ENCODE measurements at regions not wholly inside any gene's neighbourhood (a gene's known extent, or its start where the extent isn't known, plus 50 kb on each side); places are given as distances from the start of the nearest gene placed in this dataset.

DNA sequence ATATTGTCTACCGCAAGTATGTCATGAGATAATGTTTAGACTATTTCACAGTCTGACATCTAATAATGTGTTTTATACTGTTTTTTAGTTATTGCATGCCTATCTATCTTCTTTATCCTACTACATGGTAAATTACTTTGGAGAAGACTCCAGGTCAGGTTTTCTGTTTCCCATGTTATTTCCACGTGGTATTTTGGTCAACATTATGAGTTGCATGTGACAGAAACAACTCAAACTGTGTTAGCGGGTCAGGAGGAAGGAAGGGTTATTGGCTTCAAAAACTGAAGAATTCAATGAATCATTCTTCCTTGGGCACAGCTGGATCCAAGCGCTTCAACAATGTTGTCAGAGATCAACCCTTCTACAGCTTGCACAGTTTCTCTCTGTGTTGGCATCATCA, 252.1 kb upstream of the CCNG1 start:
- Histone ChIP-seq H3K4me2 (ENCODE audit: low read length) (no peak overlapping the region), H3K27me3 (ENCODE audit: insufficient read depth, low read depth, low read length) (no peaks in the 10 kb centered on the region), H3K36me3 (ENCODE audit: insufficient read depth, low read length) (no peaks in the 10 kb centered on the region), H3K9me2 (ENCODE audit: insufficient read depth, low read length) (no peaks in the 10 kb centered on the region), H3K4me3 (ENCODE audit: low read length) (no peak overlapping the region), H4K20me1 (ENCODE audit: insufficient read depth) (no peaks in the 10 kb centered on the region), H2AFZ (ENCODE audit: low read depth, low read length) (no peak overlapping the region), H3K9me3 (ENCODE audit: low read length) (peaks cover 5% of the 10 kb centered on the region), H3K9ac (ENCODE audit: low read length) (no peak overlapping the region), H3K27ac (ENCODE audit: low read length) (no peak overlapping the region), H3F3A (ENCODE audit: insufficient read depth, low read length, poor library complexity, severe bottlenecking) (no peaks in the 10 kb centered on the region), H3K79me2 (replicated peaks; ENCODE audit: insufficient read depth, low read length) (no peaks in the 10 kb centered on the region)
- TF ChIP-seq RAD21 (conservative IDR thresholded peaks at IDR 0.05) (no peak), EZH2 (IDR thresholded peaks at IDR 0.05; ENCODE audit: borderline replicate concordance, insufficient read depth, low read length, poor library complexity, severe bottlenecking) (no peak), POLR2AphosphoS5 (IDR thresholded peaks at IDR 0.05) (no peak), EP300 (conservative IDR thresholded peaks at IDR 0.05; ENCODE audit: poor library complexity, severe bottlenecking) (no peak), MXI1 (conservative IDR thresholded peaks at IDR 0.05; ENCODE audit: poor library complexity, severe bottlenecking) (no peak), SMC3 (conservative IDR thresholded peaks at IDR 0.05; ENCODE audit: poor library complexity) (no peak), TAF1 (IDR thresholded peaks at IDR 0.05; ENCODE audit: low read depth) (no peak)
- TF ChIP-seq, protein P1, sequence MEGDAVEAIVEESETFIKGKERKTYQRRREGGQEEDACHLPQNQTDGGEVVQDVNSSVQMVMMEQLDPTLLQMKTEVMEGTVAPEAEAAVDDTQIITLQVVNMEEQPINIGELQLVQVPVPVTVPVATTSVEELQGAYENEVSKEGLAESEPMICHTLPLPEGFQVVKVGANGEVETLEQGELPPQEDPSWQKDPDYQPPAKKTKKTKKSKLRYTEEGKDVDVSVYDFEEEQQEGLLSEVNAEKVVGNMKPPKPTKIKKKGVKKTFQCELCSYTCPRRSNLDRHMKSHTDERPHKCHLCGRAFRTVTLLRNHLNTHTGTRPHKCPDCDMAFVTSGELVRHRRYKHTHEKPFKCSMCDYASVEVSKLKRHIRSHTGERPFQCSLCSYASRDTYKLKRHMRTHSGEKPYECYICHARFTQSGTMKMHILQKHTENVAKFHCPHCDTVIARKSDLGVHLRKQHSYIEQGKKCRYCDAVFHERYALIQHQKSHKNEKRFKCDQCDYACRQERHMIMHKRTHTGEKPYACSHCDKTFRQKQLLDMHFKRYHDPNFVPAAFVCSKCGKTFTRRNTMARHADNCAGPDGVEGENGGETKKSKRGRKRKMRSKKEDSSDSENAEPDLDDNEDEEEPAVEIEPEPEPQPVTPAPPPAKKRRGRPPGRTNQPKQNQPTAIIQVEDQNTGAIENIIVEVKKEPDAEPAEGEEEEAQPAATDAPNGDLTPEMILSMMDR (IDR thresholded peaks at IDR 0.05; ENCODE audit: poor library complexity, severe bottlenecking) = no peak
- TF ChIP-seq, protein P2, sequence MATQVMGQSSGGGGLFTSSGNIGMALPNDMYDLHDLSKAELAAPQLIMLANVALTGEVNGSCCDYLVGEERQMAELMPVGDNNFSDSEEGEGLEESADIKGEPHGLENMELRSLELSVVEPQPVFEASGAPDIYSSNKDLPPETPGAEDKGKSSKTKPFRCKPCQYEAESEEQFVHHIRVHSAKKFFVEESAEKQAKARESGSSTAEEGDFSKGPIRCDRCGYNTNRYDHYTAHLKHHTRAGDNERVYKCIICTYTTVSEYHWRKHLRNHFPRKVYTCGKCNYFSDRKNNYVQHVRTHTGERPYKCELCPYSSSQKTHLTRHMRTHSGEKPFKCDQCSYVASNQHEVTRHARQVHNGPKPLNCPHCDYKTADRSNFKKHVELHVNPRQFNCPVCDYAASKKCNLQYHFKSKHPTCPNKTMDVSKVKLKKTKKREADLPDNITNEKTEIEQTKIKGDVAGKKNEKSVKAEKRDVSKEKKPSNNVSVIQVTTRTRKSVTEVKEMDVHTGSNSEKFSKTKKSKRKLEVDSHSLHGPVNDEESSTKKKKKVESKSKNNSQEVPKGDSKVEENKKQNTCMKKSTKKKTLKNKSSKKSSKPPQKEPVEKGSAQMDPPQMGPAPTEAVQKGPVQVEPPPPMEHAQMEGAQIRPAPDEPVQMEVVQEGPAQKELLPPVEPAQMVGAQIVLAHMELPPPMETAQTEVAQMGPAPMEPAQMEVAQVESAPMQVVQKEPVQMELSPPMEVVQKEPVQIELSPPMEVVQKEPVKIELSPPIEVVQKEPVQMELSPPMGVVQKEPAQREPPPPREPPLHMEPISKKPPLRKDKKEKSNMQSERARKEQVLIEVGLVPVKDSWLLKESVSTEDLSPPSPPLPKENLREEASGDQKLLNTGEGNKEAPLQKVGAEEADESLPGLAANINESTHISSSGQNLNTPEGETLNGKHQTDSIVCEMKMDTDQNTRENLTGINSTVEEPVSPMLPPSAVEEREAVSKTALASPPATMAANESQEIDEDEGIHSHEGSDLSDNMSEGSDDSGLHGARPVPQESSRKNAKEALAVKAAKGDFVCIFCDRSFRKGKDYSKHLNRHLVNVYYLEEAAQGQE (IDR thresholded peaks at IDR 0.05; ENCODE audit: borderline replicate concordance) = no peak

DNA sequence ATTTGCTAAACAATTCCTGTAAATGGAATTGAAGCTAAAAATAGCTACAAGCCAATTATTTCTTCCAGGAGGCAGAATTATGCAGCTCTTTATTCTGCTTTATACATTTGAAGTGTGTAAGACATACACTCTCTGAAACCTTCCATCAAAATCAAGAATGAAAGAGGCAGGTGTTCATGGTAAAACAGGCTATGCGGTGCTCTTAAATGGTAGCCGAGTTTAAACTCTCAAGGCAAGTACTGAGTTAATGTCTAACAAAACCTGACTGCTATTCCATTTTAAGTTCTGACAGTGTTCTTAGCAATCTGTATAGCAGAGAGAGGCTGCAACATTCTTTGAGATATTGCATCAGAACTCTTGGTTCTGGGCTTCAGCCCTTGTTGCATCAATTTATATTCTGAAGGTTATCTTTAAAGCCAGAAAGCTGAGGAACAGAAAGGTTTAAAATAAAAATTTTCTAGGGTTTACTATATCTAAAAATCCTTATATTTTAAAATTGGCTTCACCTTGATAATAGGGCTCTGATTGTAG, 248.3 kb upstream of the CCNG1 start:
- peak; percentile 34 for TF ChIP-seq EP300 (conservative IDR thresholded peaks at IDR 0.05; ENCODE audit: poor library complexity, severe bottlenecking)
- TF ChIP-seq, protein P1 (IDR thresholded peaks at IDR 0.05; ENCODE audit: poor library complexity, severe bottlenecking) = no peak
- H3K4me2 ChIP-seq (ENCODE audit: low read length) = no peak overlapping the region
- H2AFZ ChIP-seq (ENCODE audit: low read depth, low read length) = no peak overlapping the region

More for the DNA sequence above, 248.3 kb upstream of the CCNG1 start:
- Histone ChIP-seq H3K36me3 (ENCODE audit: insufficient read depth, low read length) (no peaks in the 10 kb centered on the region), H3K9ac (ENCODE audit: low read length) (no peak overlapping the region), H3K9me3 (ENCODE audit: low read length) (peaks cover 5% of the 10 kb centered on the region), H3K4me3 (ENCODE audit: low read length) (no peak overlapping the region), H3K27ac (ENCODE audit: low read length) (peak overlapping the region; percentile 42), H3F3A (ENCODE audit: insufficient read depth, low read length, poor library complexity, severe bottlenecking) (no peaks in the 10 kb centered on the region), H4K20me1 (ENCODE audit: insufficient read depth) (no peaks in the 10 kb centered on the region), H3K79me2 (replicated peaks; ENCODE audit: insufficient read depth, low read length) (no peaks in the 10 kb centered on the region), H3K9me2 (ENCODE audit: insufficient read depth, low read length) (no peaks in the 10 kb centered on the region), H3K27me3 (ENCODE audit: insufficient read depth, low read depth, low read length) (no peaks in the 10 kb centered on the region)

Measured in neural cell (in vitro differentiated cells).